ENCODE measurements at regions not wholly inside any gene's neighbourhood (a gene's known extent, or its start where the extent isn't known, plus 50 kb on each side); places are given as distances from the start of the nearest gene placed in this dataset.

- peak overlapping the region; percentile 63 for H3K27ac ChIP-seq
- peak; percentile 71 for TF ChIP-seq CTCF (conservative IDR thresholded peaks at IDR 0.05)
These were observed 127.9 kb upstream of the NOL4 start for GRCh38 chr18:34352385-34353163.

DNA sequence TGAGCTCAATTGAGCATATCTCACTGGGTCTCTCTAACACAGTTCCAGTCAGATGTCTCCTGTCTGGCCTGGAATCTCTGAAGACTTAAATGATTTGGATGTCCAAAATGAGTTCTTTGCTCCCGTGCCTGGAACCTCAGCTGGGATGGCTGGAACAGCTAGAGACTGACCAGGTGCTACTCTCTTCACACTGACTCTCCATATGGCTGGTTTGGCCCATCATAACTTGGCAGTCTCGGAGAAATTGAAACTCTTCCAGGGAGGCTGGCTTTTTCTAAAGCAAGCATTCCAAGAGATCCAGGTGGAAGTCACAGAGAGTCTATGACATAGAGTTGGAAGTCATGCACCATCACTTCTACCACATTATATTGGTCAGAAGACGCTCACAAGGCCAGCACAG, 129.6 kb upstream of the NOL4 start:
- TF ChIP-seq CTCF (conservative IDR thresholded peaks at IDR 0.05) = no peak
- H3K27ac ChIP-seq = no peak overlapping the region

DNA sequence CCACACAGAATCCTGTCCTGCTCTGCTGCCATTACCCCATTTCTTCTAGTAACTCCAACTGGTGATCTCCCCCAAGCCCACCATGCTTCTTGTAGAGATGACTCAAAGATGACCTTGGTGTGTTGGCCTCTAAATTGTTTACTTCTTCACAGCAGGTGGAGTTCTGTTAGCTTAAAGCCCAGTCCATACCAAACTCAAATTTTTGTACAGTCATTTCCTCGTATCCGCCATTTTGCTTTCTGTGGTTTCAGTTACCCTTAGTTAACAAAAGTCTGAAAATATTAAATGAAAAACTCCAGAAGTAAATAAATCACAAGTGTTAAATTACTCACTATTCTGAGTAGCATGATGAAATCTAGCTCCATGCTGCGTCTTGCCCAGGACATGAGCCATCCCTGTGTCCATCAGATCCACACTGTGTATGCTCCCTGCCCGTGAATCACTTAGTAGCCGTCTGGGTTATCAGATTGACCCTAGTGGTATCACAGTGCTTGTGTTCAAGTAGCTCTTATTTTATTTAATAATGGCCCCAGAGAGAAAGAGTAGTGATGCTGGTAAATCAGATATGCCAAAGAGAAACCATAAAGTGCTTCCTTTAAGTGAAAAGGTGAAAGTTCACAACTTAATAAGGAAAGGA, 133.3 kb upstream of the NOL4 start:
- no peak for TF ChIP-seq CTCF (conservative IDR thresholded peaks at IDR 0.05)
- no peak overlapping the region for H3K27ac ChIP-seq

DNA sequence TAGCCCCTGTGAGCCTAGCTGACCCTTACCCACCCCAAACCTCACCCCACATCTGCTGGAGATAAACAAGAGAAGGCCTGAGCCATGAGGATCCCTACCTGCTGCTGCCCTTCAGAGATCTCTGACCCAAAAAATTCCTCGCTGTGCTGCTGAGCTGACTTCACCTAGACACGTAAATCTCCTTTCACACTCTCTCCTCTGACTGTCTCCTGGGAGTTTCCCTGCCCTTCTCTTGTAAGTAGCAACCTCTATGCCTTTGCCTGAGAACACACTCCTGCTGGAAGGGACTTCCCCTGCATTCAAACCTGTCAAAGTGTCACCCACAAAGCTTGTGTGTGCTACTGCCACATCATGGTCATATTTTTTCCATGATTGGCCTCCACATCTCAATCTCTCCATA, 134.2 kb upstream of the NOL4 start:
- H3K27ac ChIP-seq = no peak overlapping the region
- no peak for TF ChIP-seq CTCF (conservative IDR thresholded peaks at IDR 0.05)

DNA sequence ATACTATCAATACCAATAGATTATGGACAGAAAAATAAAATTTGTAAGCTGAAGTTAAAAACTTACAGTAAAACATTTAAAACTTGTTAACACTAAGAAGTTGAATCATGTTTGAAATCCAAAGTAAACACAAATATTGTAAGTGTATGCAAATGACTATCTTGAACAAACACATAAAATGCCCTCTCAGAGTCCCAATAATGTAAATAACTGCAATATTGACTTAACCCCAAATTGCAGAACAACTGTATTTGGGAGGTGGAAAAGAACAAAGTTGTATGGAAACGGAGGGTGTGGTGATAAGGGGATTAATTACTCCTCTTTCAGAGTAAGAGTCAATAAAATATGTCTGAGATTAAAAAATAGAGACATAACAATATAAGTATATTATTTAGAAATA, 140.0 kb upstream of the NOL4 start:
- TF ChIP-seq CTCF (conservative IDR thresholded peaks at IDR 0.05) = no peak
- no peak overlapping the region for H3K27ac ChIP-seq

DNA sequence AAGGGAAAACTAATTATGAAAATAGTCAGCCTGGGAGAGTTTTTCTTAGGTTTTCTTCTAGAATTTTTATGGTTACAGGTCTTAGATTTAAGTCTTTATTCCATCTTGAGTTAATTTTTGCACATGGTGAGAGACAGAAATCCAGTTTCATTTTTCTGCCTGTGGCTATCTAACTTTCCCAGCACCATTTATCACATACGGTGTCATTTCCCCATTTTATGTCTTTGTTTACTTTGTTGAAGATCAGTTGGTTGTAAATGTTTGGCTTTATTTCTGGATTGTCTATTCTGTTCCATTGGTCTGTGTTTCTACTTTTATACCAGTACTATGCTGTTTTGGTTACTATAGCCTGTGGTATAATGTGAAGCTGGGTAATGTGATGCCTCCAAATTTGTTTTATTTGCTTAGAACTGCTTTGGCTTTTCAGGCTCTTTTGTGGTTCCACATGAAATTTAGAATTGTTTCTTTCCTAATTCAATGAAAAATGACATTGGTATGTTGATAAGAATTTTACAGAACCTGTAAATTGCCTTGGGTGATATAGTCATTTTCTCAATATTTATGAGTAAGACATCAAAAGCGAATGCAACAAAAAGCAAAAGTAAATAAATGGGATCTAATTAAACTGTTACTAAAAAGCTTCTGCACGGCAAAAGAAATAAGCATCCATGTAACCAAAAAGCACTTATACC, 146.1 kb upstream of the NOL4 start:
- no peak for TF ChIP-seq CTCF (conservative IDR thresholded peaks at IDR 0.05)
- H3K27ac ChIP-seq = no peak overlapping the region

DNA sequence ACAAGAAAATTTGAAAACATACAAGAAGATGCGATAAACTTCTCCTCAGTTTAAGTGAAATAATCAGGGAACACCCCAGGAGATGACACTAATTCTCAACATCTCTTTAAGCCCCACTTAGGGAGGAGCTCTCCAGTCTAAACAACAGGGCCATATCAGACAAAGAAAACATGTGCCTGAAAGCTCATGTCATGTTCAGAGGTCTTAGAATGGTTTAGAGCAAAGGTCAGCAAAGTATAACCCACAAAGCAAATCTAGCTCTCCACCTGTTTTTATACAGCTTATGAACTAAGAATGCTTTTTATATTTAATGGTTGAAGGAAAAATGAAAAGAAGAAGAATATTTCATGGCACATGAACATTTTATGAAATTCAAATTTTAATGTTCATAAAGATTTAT, 155.6 kb upstream of the NOL4 start:
- no peak for TF ChIP-seq CTCF (conservative IDR thresholded peaks at IDR 0.05)
- H3K27ac ChIP-seq = no peak overlapping the region

Measured in VCaP (cell line).